H1 (cell line): ENCODE measurements at regions not wholly inside any gene's neighbourhood (a gene's known extent, or its start where the extent isn't known, plus 50 kb on each side); places are given as distances from the start of the nearest gene placed in this dataset.

ENCODE experiments used
- NANOG ChIP-seq: IDR thresholded peaks from 2 replicates; pipeline ENCODE4 v1.6.1; 2011; ENCODE audit warnings: low read length, low read depth, mild to moderate bottlenecking, inconsistent platforms; ENCODE audit not compliant: insufficient read depth, poor library complexity, severe bottlenecking
- RAD21 ChIP-seq, 2 experiments: IDR thresholded peaks in 1 of 2; conservative IDR thresholded peaks in 1 of 2; 2 replicates each; pipeline ENCODE4 v1.6.1; 2011; ENCODE audit warnings: low read depth in 2 of 2, low read length in 2 of 2, improper control_type of control experiment in 1 of 2, inconsistent platforms in 1 of 2, mild to moderate bottlenecking in 1 of 2, moderate library complexity in 1 of 2
- RBBP5 ChIP-seq: IDR thresholded peaks from 2 replicates; pipeline ENCODE4 v1.7.1; 2012; ENCODE audit warnings: low read depth, mild to moderate bottlenecking, inconsistent platforms, low read length, moderate library complexity, borderline replicate concordance
- RNF2 ChIP-seq: fragments of 200-900, 300-1000 bp; sonication (generic); IDR thresholded peaks from 2 replicates; pipeline ENCODE4 v1.7.1; 2016; ENCODE audit warnings: borderline replicate concordance, low read depth, mild to moderate bottlenecking, antibody characterized with exemption, low read length; ENCODE audit not compliant: poor library complexity, severe bottlenecking; ENCODE audit errors: missing control alignments
- SP2 ChIP-seq: IDR thresholded peaks from 2 replicates; pipeline ENCODE4 v1.6.1; 2012; ENCODE audit warnings: mild to moderate bottlenecking, low read length, inconsistent platforms
- SUZ12 ChIP-seq: fragments of 200-600 bp; sonication (generic); IDR thresholded peaks from 2 replicates; pipeline ENCODE4 v1.6.1; 2012; ENCODE audit warnings: mild to moderate bottlenecking, inconsistent platforms, low read length, moderate library complexity, mixed read lengths
- YY1 ChIP-seq: IDR thresholded peaks from 2 replicates; pipeline ENCODE4 v1.6.1; 2011; ENCODE audit warnings: low read depth, mild to moderate bottlenecking, low read length
- TF ChIP-seq, protein P1 (sequence below): fragments of 300-600 bp; sonication (generic); IDR thresholded peaks from 2 replicates; pipeline ENCODE4 v1.7.1; 2012; ENCODE audit warnings: low read length, moderate library complexity, mild to moderate bottlenecking, inconsistent platforms; ENCODE audit not compliant: insufficient replicate concordance
- TF ChIP-seq, protein P2 (sequence below): IDR thresholded peaks from 2 replicates; pipeline ENCODE4 v1.6.1; 2012; ENCODE audit warnings: low read length, inconsistent platforms

DNA sequence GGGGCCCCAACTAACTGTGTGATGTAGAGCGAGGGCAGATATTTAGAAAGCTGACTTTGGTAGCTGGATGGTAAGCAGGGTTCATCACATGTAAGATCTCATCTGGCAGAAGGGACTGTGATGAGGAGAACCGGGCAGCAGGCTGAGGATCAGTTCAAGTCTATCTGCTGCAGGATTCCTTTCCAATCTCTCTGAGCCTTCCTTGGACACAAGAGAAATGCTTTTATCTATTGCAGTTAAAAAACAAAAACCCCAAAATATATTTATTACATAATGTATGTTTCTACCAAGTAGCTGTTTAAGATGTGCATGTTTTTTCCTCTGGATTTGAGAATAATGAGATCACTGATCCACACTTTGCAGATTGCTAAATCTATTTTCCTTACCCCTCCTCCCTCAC, 411.5 kb downstream of the RAP2B start (continued):
- TF ChIP-seq, protein P1, sequence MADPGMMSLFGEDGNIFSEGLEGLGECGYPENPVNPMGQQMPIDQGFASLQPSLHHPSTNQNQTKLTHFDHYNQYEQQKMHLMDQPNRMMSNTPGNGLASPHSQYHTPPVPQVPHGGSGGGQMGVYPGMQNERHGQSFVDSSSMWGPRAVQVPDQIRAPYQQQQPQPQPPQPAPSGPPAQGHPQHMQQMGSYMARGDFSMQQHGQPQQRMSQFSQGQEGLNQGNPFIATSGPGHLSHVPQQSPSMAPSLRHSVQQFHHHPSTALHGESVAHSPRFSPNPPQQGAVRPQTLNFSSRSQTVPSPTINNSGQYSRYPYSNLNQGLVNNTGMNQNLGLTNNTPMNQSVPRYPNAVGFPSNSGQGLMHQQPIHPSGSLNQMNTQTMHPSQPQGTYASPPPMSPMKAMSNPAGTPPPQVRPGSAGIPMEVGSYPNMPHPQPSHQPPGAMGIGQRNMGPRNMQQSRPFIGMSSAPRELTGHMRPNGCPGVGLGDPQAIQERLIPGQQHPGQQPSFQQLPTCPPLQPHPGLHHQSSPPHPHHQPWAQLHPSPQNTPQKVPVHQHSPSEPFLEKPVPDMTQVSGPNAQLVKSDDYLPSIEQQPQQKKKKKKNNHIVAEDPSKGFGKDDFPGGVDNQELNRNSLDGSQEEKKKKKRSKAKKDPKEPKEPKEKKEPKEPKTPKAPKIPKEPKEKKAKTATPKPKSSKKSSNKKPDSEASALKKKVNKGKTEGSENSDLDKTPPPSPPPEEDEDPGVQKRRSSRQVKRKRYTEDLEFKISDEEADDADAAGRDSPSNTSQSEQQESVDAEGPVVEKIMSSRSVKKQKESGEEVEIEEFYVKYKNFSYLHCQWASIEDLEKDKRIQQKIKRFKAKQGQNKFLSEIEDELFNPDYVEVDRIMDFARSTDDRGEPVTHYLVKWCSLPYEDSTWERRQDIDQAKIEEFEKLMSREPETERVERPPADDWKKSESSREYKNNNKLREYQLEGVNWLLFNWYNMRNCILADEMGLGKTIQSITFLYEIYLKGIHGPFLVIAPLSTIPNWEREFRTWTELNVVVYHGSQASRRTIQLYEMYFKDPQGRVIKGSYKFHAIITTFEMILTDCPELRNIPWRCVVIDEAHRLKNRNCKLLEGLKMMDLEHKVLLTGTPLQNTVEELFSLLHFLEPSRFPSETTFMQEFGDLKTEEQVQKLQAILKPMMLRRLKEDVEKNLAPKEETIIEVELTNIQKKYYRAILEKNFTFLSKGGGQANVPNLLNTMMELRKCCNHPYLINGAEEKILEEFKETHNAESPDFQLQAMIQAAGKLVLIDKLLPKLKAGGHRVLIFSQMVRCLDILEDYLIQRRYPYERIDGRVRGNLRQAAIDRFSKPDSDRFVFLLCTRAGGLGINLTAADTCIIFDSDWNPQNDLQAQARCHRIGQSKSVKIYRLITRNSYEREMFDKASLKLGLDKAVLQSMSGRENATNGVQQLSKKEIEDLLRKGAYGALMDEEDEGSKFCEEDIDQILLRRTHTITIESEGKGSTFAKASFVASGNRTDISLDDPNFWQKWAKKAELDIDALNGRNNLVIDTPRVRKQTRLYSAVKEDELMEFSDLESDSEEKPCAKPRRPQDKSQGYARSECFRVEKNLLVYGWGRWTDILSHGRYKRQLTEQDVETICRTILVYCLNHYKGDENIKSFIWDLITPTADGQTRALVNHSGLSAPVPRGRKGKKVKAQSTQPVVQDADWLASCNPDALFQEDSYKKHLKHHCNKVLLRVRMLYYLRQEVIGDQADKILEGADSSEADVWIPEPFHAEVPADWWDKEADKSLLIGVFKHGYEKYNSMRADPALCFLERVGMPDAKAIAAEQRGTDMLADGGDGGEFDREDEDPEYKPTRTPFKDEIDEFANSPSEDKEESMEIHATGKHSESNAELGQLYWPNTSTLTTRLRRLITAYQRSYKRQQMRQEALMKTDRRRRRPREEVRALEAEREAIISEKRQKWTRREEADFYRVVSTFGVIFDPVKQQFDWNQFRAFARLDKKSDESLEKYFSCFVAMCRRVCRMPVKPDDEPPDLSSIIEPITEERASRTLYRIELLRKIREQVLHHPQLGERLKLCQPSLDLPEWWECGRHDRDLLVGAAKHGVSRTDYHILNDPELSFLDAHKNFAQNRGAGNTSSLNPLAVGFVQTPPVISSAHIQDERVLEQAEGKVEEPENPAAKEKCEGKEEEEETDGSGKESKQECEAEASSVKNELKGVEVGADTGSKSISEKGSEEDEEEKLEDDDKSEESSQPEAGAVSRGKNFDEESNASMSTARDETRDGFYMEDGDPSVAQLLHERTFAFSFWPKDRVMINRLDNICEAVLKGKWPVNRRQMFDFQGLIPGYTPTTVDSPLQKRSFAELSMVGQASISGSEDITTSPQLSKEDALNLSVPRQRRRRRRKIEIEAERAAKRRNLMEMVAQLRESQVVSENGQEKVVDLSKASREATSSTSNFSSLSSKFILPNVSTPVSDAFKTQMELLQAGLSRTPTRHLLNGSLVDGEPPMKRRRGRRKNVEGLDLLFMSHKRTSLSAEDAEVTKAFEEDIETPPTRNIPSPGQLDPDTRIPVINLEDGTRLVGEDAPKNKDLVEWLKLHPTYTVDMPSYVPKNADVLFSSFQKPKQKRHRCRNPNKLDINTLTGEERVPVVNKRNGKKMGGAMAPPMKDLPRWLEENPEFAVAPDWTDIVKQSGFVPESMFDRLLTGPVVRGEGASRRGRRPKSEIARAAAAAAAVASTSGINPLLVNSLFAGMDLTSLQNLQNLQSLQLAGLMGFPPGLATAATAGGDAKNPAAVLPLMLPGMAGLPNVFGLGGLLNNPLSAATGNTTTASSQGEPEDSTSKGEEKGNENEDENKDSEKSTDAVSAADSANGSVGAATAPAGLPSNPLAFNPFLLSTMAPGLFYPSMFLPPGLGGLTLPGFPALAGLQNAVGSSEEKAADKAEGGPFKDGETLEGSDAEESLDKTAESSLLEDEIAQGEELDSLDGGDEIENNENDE = no peak
- TF ChIP-seq, protein P2, sequence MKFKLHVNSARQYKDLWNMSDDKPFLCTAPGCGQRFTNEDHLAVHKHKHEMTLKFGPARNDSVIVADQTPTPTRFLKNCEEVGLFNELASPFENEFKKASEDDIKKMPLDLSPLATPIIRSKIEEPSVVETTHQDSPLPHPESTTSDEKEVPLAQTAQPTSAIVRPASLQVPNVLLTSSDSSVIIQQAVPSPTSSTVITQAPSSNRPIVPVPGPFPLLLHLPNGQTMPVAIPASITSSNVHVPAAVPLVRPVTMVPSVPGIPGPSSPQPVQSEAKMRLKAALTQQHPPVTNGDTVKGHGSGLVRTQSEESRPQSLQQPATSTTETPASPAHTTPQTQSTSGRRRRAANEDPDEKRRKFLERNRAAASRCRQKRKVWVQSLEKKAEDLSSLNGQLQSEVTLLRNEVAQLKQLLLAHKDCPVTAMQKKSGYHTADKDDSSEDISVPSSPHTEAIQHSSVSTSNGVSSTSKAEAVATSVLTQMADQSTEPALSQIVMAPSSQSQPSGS = no peak
- TF ChIP-seq RBBP5 (no peak), SP2 (no peak), RAD21 (IDR thresholded peaks at IDR 0.05 in 1 of 2, conservative IDR thresholded peaks at IDR 0.05 in 1 of 2; ENCODE audit: low read depth in 2 of 2, low read length in 2 of 2) (no peak), YY1 (no peak), RNF2 (no peak), SUZ12 (no peak), NANOG (no peak)
